HepG2 (cell line): ENCODE measurements at regions not wholly inside any gene's neighbourhood (a gene's known extent, or its start where the extent isn't known, plus 50 kb on each side); places are given as distances from the start of the nearest gene placed in this dataset.

Experiments
- ATAC-seq: fragments of 200-7000 bp; cut with Tn5 transposase; 3 replicates; pipeline ENCODE4 v1.9.1; 2020; ENCODE audit warnings: mild to moderate bottlenecking, moderate library complexity
- BruUV-seq: library from RNA; stranded (reverse); fragments of 400-500 nt; replicated peaks from 2 replicates; lab custom pipeline; 2021; lab: Mats Ljungman, UMichigan
- CTCF ChIA-PET: fragments of 300-600 bp; formaldehyde crosslinking; extraction: SDS; loops from one replicate; lab custom pipeline; 2021; ENCODE audit warnings: low total read pairs, inconsistent platforms, low intra/inter-chr PET ratio; lab: Yijun Ruan, JAX
- POLR2A ChIA-PET: fragments of 350-600 bp; sonication (Branson Sonifier 250); formaldehyde crosslinking; loops from one replicate; lab custom pipeline; 2020; ENCODE audit warnings: antibody characterized with exemption, inconsistent platforms; lab: Yijun Ruan, JAX
- DNase-seq: peaks from one replicate; pipeline ENCODE4 v3.0.0-alpha.2; 2015; ENCODE audit warnings: low spot score
- FAIRE-seq: peaks from 3 replicates; lab custom pipeline; 2011; peaks lifted over from hg19 to GRCh38; lab: Jason Lieb, UNC
- H2AFZ ChIP-seq: one replicate; pipeline ENCODE4 v1.6.1; 2011; ENCODE audit warnings: low read length, inconsistent platforms
- H3K27ac ChIP-seq: fragments of 300-600 bp; 3 replicates; pipeline ENCODE4 v1.8.0; 2011; ENCODE audit warnings: mixed run types, mild to moderate bottlenecking, mixed read lengths, low read length, inconsistent platforms; ENCODE audit not compliant: insufficient read depth; ENCODE audit errors: extremely low read length
- H3K27me3 ChIP-seq, 2 experiments: fragments of 200-600 bp in 1 of 2; 2 replicates in 1 of 2; 3 replicates in 1 of 2; pipeline versions ENCODE4 v1.6.0 to v1.8.0; 2011; ENCODE audit warnings: low read length in 2 of 2, mild to moderate bottlenecking in 2 of 2, moderate library complexity in 2 of 2, inconsistent platforms in 1 of 2; ENCODE audit not compliant: insufficient read depth in 2 of 2, control insufficient read depth in 1 of 2
- H3K36me3 ChIP-seq, 2 experiments: fragments of 200-600 bp in 1 of 2; replicated peaks in 1 of 2; 2 replicates in 1 of 2; 3 replicates in 1 of 2; pipeline versions ENCODE4 v1.5.1 to v1.8.0; 2011; ENCODE audit warnings: low read length in 2 of 2, inconsistent platforms in 1 of 2; ENCODE audit not compliant: insufficient read depth in 2 of 2, control insufficient read depth in 1 of 2
- H3K4me1 ChIP-seq: 2 replicates; pipeline ENCODE4 v1.5.1; 2012; ENCODE audit warnings: low read length, inconsistent platforms; ENCODE audit not compliant: insufficient read depth
- H3K4me2 ChIP-seq: 2 replicates; pipeline ENCODE4 v1.6.0; 2011; ENCODE audit warnings: low read depth, low read length, inconsistent platforms
- H3K4me3 ChIP-seq, 3 experiments: fragments of 200-600 bp in 1 of 3; sonication (generic), shearing (Covaris generic) in 1 of 3; replicated peaks in 1 of 3; 2 replicates each; pipeline ENCODE4 v1.5.1; 2011 to 2016; ENCODE audit warnings: low read length in 3 of 3, inconsistent platforms in 2 of 3, low read depth in 2 of 3, mild to moderate bottlenecking in 2 of 3, control low read depth in 1 of 3, mixed read lengths in 1 of 3; ENCODE audit not compliant: insufficient read depth in 1 of 3
- H3K79me2 ChIP-seq: one replicate; pipeline ENCODE4 v1.6.1; 2011; ENCODE audit warnings: low read length, inconsistent platforms; ENCODE audit not compliant: insufficient read depth
- H3K9ac ChIP-seq: 2 replicates; pipeline ENCODE4 v1.6.0; 2011; ENCODE audit warnings: mild to moderate bottlenecking, low read depth, low read length, inconsistent platforms; ENCODE audit not compliant: insufficient read depth
- H3K9me3 ChIP-seq: 2 replicates; pipeline ENCODE4 v1.5.1; 2012; ENCODE audit warnings: mild to moderate bottlenecking, low read length
- H4K20me1 ChIP-seq: 2 replicates; pipeline ENCODE4 v1.6.0; 2011; ENCODE audit warnings: inconsistent platforms, mild to moderate bottlenecking, low read length, moderate library complexity; ENCODE audit not compliant: insufficient read depth
- KAT7 ChIP-seq: IDR thresholded peaks from 2 replicates; pipeline ENCODE4 v1.6.1; 2018; ENCODE audit warnings: borderline replicate concordance, missing compliant biosample characterization
- KLF6 ChIP-seq: IDR thresholded peaks from 2 replicates; pipeline ENCODE4 v1.8.0; 2016; ENCODE audit warnings: missing biosample characterization, missing genetic modification reagents
- NFE2 ChIP-seq: sonication (generic); formaldehyde crosslinking; IDR thresholded peaks from 2 replicates; pipeline ENCODE4 v1.4.0; 2020; ENCODE audit warnings: missing genetic modification reagents
- PLRG1 ChIP-seq: fragments of 450-650 bp; conservative IDR thresholded peaks from 2 replicates; pipeline ENCODE4 v1.6.1; 2016
- POLR2A ChIP-seq, 2 experiments: IDR thresholded peaks; 2 replicates each; pipeline ENCODE4 v1.6.1; 2011; ENCODE audit warnings: low read depth in 2 of 2, low read length in 2 of 2, mild to moderate bottlenecking in 1 of 2, moderate library complexity in 1 of 2; ENCODE audit not compliant: insufficient read depth in 1 of 2
- SAP130 ChIP-seq: IDR thresholded peaks from 2 replicates; pipeline ENCODE4 v1.6.1; 2016; ENCODE audit warnings: low read depth
- SKI ChIP-seq: fragments of 450-650 bp; IDR thresholded peaks from one replicate; pipeline ENCODE4 v1.6.1; 2018; ENCODE audit warnings: mild to moderate bottlenecking; ENCODE audit not compliant: partially characterized antibody
- ZNF776 ChIP-seq: sonication (generic); formaldehyde crosslinking; IDR thresholded peaks from 2 replicates; pipeline ENCODE4 v1.4.0; 2020; ENCODE audit warnings: mild to moderate bottlenecking, missing genetic modification reagents
- ZNF788 ChIP-seq: sonication (generic); formaldehyde crosslinking; IDR thresholded peaks from 2 replicates; pipeline ENCODE4 v1.5.0; 2020; ENCODE audit warnings: mild to moderate bottlenecking, missing genetic modification reagents, borderline replicate concordance
- WGBS: methylation state at CpG from one replicate; pipeline ENCODE4 v1.1.6; 2017; ENCODE audit warnings: low lambda C conversion rate; 5-methylcytosine and 5-hydroxymethylcytosine counted together
- in situ Hi-C: cut with HindIII; loops from 2 replicates; pipeline ENCODE4 v1.10.0; 2017; ENCODE audit warnings: low pct_unique_long_range_greater_than_20kb; ENCODE audit not compliant: extremely low pct_ligation_motif_present
- intact Hi-C: fragments of 100-400 bp; cut with micrococcal nuclease; formaldehyde crosslinking; loops from one replicate; pipeline ENCODE4 v1.10.0; 2022; ENCODE audit not compliant: unreplicated experiment
- TF ChIP-seq, protein P1 (sequence below): sonication (generic); formaldehyde crosslinking; IDR thresholded peaks from 2 replicates; pipeline ENCODE4 v1.5.0; 2020; ENCODE audit warnings: mild to moderate bottlenecking, missing genetic modification reagents
- TF ChIP-seq, protein P2 (sequence below): sonication (generic); formaldehyde crosslinking; IDR thresholded peaks from 2 replicates; pipeline ENCODE4 v1.4.0; 2020; ENCODE audit warnings: missing genetic modification reagents, borderline replicate concordance
- TF ChIP-seq, protein P3 (sequence below): IDR thresholded peaks from 2 replicates; pipeline ENCODE4 v1.6.1; 2016; ENCODE audit warnings: low read depth, control low read depth
- TF ChIP-seq, protein P4 (sequence below): sonication (generic); formaldehyde crosslinking; conservative IDR thresholded peaks from 2 replicates; pipeline ENCODE4 v1.4.0; 2020; ENCODE audit warnings: missing genetic modification reagents

DNA sequence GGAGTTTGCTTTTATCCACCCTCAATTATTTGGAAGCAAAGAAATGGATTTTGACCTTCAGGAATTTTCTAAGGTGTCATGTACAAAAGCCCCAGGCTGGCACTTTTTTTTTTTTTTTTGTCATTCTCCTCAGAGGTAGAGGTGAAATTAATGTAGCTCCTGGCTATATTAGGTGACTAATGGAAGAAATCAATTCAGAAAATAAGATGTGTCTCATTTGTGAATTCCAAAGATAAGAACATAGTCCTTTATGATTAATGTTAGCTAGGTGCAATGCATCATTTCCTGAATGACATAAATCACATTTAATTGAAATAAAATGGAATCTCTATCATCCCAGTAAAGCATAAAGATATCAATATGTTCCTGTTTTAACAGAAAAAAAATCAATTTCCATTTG lies 477.6 kb downstream of the FBXO15 start:
- Histone ChIP-seq H2AFZ (no peak overlapping the region), H3K79me2 (no peaks in the 10 kb centered on the region), H3K4me3 (no peak overlapping the region), H3K27me3 (no peaks in the 10 kb centered on the region; a peak in 1 of 5 replicates), H3K27ac (no peak overlapping the region), H4K20me1 (no peaks in the 10 kb centered on the region), H3K4me2 (no peak overlapping the region), H3K4me1 (no peaks in the 10 kb centered on the region), H3K9me3 (no peaks in the 10 kb centered on the region), H3K36me3 (no peaks in the 10 kb centered on the region), H3K9ac (no peak overlapping the region)
- CTCF ChIA-PET = no interaction called here
- DNase-seq (no peak), FAIRE-seq (no peak), ATAC-seq (no peak)
- no TSS peak for BruUV-seq
- POLR2A ChIA-PET = no interaction called here
- intact Hi-C loops (no loop called here), in situ Hi-C loops (no loop called here)
- TF ChIP-seq, protein P1, sequence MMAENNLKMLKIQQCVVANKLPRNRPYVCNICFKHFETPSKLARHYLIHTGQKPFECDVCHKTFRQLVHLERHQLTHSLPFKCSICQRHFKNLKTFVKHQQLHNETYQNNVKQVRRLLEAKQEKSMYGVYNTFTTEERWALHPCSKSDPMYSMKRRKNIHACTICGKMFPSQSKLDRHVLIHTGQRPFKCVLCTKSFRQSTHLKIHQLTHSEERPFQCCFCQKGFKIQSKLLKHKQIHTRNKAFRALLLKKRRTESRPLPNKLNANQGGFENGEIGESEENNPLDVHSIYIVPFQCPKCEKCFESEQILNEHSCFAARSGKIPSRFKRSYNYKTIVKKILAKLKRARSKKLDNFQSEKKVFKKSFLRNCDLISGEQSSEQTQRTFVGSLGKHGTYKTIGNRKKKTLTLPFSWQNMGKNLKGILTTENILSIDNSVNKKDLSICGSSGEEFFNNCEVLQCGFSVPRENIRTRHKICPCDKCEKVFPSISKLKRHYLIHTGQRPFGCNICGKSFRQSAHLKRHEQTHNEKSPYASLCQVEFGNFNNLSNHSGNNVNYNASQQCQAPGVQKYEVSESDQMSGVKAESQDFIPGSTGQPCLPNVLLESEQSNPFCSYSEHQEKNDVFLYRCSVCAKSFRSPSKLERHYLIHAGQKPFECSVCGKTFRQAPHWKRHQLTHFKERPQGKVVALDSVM (CRISPR knock-in tag) = no peak
- TF ChIP-seq PLRG1 = no peak
- no peak for TF ChIP-seq SKI

DNA sequence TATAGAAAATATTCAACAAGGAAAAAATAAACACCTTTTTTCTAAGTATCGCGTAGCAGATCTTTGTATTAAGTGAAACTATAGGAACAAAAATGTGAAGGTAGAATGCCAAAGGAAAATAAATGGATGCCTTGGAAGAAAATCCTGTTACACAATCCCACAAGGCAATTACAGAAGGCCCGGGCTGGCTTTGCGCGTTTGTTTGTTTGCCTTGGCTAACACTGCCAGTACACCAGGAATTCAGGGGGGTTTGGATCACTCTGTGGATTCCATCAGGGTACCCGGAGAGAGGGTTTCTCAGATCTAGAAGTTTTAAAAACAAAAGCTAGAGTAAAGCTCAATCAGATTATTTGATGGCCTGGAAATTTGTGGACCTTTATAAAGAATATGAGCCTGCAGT lies 478.3 kb downstream of the FBXO15 start:
- Histone ChIP-seq H3K9ac (no peak overlapping the region), H3K4me3 (no peak overlapping the region), H2AFZ (no peak overlapping the region), H3K36me3 (no peaks in the 10 kb centered on the region), H3K4me2 (no peak overlapping the region), H3K79me2 (no peaks in the 10 kb centered on the region), H3K27me3 (no peaks in the 10 kb centered on the region; a peak in 1 of 5 replicates), H3K4me1 (no peaks in the 10 kb centered on the region), H3K9me3 (no peaks in the 10 kb centered on the region), H3K27ac (no peak overlapping the region), H4K20me1 (no peaks in the 10 kb centered on the region)
- POLR2A ChIA-PET = no interaction called here
- FAIRE-seq (no peak), ATAC-seq (no peak), DNase-seq (no peak)
- in situ Hi-C loops (no loop called here), intact Hi-C loops (no loop called here)
- no TSS peak for BruUV-seq
- CTCF ChIA-PET = no interaction called here
- 29% methylated on average over 6 of the region's 6 CpGs for WGBS
- no peak for TF ChIP-seq ZNF776 (CRISPR knock-in tag)
- no peak for TF ChIP-seq NFE2 (CRISPR knock-in tag)
- TF ChIP-seq, protein P2, sequence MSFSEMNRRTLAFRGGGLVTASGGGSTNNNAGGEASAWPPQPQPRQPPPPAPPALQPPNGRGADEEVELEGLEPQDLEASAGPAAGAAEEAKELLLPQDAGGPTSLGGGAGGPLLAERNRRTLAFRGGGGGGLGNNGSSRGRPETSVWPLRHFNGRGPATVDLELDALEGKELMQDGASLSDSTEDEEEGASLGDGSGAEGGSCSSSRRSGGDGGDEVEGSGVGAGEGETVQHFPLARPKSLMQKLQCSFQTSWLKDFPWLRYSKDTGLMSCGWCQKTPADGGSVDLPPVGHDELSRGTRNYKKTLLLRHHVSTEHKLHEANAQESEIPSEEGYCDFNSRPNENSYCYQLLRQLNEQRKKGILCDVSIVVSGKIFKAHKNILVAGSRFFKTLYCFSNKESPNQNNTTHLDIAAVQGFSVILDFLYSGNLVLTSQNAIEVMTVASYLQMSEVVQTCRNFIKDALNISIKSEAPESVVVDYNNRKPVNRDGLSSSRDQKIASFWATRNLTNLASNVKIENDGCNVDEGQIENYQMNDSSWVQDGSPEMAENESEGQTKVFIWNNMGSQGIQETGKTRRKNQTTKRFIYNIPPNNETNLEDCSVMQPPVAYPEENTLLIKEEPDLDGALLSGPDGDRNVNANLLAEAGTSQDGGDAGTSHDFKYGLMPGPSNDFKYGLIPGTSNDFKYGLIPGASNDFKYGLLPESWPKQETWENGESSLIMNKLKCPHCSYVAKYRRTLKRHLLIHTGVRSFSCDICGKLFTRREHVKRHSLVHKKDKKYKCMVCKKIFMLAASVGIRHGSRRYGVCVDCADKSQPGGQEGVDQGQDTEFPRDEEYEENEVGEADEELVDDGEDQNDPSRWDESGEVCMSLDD (CRISPR knock-in tag) = no peak
- no peak for TF ChIP-seq KLF6 (CRISPR knock-in tag)
- TF ChIP-seq KAT7 (CRISPR knock-in tag) = no peak
- TF ChIP-seq POLR2A (IDR thresholded peaks at IDR 0.05; ENCODE audit: insufficient read depth in 1 of 2, low read depth in 2 of 2, low read length in 2 of 2) = no peak
- TF ChIP-seq, protein P3, sequence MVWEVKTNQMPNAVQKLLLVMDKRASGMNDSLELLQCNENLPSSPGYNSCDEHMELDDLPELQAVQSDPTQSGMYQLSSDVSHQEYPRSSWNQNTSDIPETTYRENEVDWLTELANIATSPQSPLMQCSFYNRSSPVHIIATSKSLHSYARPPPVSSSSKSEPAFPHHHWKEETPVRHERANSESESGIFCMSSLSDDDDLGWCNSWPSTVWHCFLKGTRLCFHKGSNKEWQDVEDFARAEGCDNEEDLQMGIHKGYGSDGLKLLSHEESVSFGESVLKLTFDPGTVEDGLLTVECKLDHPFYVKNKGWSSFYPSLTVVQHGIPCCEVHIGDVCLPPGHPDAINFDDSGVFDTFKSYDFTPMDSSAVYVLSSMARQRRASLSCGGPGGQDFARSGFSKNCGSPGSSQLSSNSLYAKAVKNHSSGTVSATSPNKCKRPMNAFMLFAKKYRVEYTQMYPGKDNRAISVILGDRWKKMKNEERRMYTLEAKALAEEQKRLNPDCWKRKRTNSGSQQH (CRISPR knock-in tag) = no peak
- TF ChIP-seq, protein P4, sequence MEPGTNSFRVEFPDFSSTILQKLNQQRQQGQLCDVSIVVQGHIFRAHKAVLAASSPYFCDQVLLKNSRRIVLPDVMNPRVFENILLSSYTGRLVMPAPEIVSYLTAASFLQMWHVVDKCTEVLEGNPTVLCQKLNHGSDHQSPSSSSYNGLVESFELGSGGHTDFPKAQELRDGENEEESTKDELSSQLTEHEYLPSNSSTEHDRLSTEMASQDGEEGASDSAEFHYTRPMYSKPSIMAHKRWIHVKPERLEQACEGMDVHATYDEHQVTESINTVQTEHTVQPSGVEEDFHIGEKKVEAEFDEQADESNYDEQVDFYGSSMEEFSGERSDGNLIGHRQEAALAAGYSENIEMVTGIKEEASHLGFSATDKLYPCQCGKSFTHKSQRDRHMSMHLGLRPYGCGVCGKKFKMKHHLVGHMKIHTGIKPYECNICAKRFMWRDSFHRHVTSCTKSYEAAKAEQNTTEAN (CRISPR knock-in tag) = no peak
- no peak for TF ChIP-seq SAP130 (CRISPR knock-in tag)
- no peak for TF ChIP-seq ZNF788 (CRISPR knock-in tag)
